Skin epidermis (tissue), 12 donors: ENCODE measurements at regions not wholly inside any gene's neighbourhood (a gene's known extent, or its start where the extent isn't known, plus 50 kb on each side); places are given as distances from the start of the nearest gene placed in this dataset.
"Not testable (repeated sequence)": the region's sequence is repeated elsewhere in the genome, so short reads cannot be mapped to it uniquely, and the experiment has no call there.

Source experiments
- H3K27ac ChIP-seq, 21 experiments: fragments of 200-600 bp; sonication (generic) in 11 of 21; one replicate each; pipeline ENCODE4 v1.5.0; 2020; ENCODE audit warnings: mild to moderate bottlenecking in 3 of 21, inconsistent platforms in 2 of 21, moderate library complexity in 2 of 21
- H3K4me3 ChIP-seq, 7 experiments: fragments of 200-600 bp; sonication (generic) in 2 of 7; one replicate each; pipeline ENCODE4 v1.5.0; 2020; ENCODE audit warnings: inconsistent platforms in 2 of 7, mild to moderate bottlenecking in 2 of 7, moderate library complexity in 1 of 7

GRCh38 chr7:153152801-153153422 lies 393.4 kb downstream of the ACTR3B start:
- no peak overlapping the region for H3K27ac ChIP-seq
- H3K4me3 ChIP-seq = no peak overlapping the region

- H3K27ac ChIP-seq = no peak overlapping the region
- no peak overlapping the region for H3K4me3 ChIP-seq
Observed at GRCh38 chr7:153158149-153158548, 398.6 kb downstream of the ACTR3B start.

- Histone ChIP-seq H3K27ac (no peak overlapping the region), H3K4me3 (no peak overlapping the region)
Observed at GRCh38 chr7:153170287-153170686, 410.7 kb downstream of the ACTR3B start.

- no peak overlapping the region for H3K27ac ChIP-seq
- no peak overlapping the region for H3K4me3 ChIP-seq
Observed at GRCh38 chr7:153185936-153186335, 426.4 kb downstream of the ACTR3B start.

- no peak overlapping the region for H3K4me3 ChIP-seq
- no peak overlapping the region for H3K27ac ChIP-seq
Observed at GRCh38 chr7:153188161-153188560, 428.6 kb downstream of the ACTR3B start.

GRCh38 chr7:153188630-153189029 lies 429.1 kb downstream of the ACTR3B start:
- H3K4me3 ChIP-seq = no peak overlapping the region
- no peak overlapping the region for H3K27ac ChIP-seq

GRCh38 chr7:153190452-153190851 lies 430.9 kb downstream of the ACTR3B start:
- no peak overlapping the region for H3K4me3 ChIP-seq
- H3K27ac ChIP-seq = no peak overlapping the region

- Histone ChIP-seq H3K4me3 (no peak overlapping the region), H3K27ac (no peak overlapping the region)
Observed at GRCh38 chr7:153190986-153191385, 431.4 kb downstream of the ACTR3B start.

- H3K27ac ChIP-seq = no peak overlapping the region
- H3K4me3 ChIP-seq = no peak overlapping the region
Observed at GRCh38 chr7:153193144-153193595, 433.6 kb downstream of the ACTR3B start.

GRCh38 chr7:153217032-153217431 lies 457.5 kb downstream of the ACTR3B start:
- no peak overlapping the region for H3K27ac ChIP-seq
- H3K4me3 ChIP-seq = no peak overlapping the region

GRCh38 chr7:153224890-153225289 lies 465.3 kb downstream of the ACTR3B start:
- no peak overlapping the region for H3K27ac ChIP-seq
- no peak overlapping the region for H3K4me3 ChIP-seq

- H3K27ac ChIP-seq, H3K4me3 ChIP-seq: not testable (repeated sequence)
Observed at GRCh38 chr7:153245136-153245535, 485.6 kb downstream of the ACTR3B start.

GRCh38 chr7:153245809-153246208 lies 486.3 kb downstream of the ACTR3B start:
- Histone ChIP-seq H3K27ac (no peak overlapping the region), H3K4me3 (no peak overlapping the region)

- no peak overlapping the region for H3K4me3 ChIP-seq
- H3K27ac ChIP-seq = no peak overlapping the region
Observed at GRCh38 chr7:153247926-153248325, 488.4 kb downstream of the ACTR3B start.

- no peak overlapping the region for H3K4me3 ChIP-seq
- H3K27ac ChIP-seq = no peak overlapping the region
Observed at GRCh38 chr7:153258686-153259085, 499.1 kb downstream of the ACTR3B start.

- H3K27ac ChIP-seq = no peak overlapping the region
- no peak overlapping the region for H3K4me3 ChIP-seq
Observed at GRCh38 chr7:153276394-153276793, 516.8 kb downstream of the ACTR3B start.

- H3K27ac ChIP-seq = no peak overlapping the region
- no peak overlapping the region for H3K4me3 ChIP-seq
Observed at GRCh38 chr7:153286763-153287162, 527.2 kb downstream of the ACTR3B start.

GRCh38 chr7:153290066-153290465 lies 530.5 kb downstream of the ACTR3B start:
- no peak overlapping the region for H3K27ac ChIP-seq
- H3K4me3 ChIP-seq = no peak overlapping the region

- no peak overlapping the region for H3K4me3 ChIP-seq
- H3K27ac ChIP-seq = no peak overlapping the region
Observed at GRCh38 chr7:153297141-153297540, 537.6 kb downstream of the ACTR3B start.

GRCh38 chr7:153301936-153302335 lies 542.4 kb downstream of the ACTR3B start:
- Histone ChIP-seq H3K27ac (no peak overlapping the region), H3K4me3 (no peak overlapping the region)

GRCh38 chr7:153320005-153320404 lies 560.5 kb downstream of the ACTR3B start:
- Histone ChIP-seq H3K4me3 (no peak overlapping the region), H3K27ac (no peak overlapping the region)

- no peak overlapping the region for H3K4me3 ChIP-seq
Observed at GRCh38 chr7:153320681-153321080, 561.1 kb downstream of the ACTR3B start.

More at GRCh38 chr7:153320681-153321080, 561.1 kb downstream of the ACTR3B start:
- no peak overlapping the region for H3K27ac ChIP-seq
